DOHH2 (cell line): ENCODE measurements at regions not wholly inside any gene's neighbourhood (a gene's known extent, or its start where the extent isn't known, plus 50 kb on each side); places are given as distances from the start of the nearest gene placed in this dataset.

Experiments
- EZH2phosphoT487 ChIP-seq: fragments of 200-600 bp; sonication (generic); IDR thresholded peaks from 2 replicates; pipeline ENCODE4 v1.6.1; 2017; ENCODE audit warnings: borderline replicate concordance, mild to moderate bottlenecking, antibody characterized with exemption, low read length, moderate library complexity, mixed read lengths
- TF ChIP-seq, protein P1 (sequence below): fragments of 200-600 bp; sonication (generic); IDR thresholded peaks from one replicate; pipeline ENCODE4 v1.5.1; 2014; ENCODE audit warnings: antibody characterized with exemption, mild to moderate bottlenecking, low read depth, low read length; ENCODE audit not compliant: poor library complexity, severe bottlenecking

DNA sequence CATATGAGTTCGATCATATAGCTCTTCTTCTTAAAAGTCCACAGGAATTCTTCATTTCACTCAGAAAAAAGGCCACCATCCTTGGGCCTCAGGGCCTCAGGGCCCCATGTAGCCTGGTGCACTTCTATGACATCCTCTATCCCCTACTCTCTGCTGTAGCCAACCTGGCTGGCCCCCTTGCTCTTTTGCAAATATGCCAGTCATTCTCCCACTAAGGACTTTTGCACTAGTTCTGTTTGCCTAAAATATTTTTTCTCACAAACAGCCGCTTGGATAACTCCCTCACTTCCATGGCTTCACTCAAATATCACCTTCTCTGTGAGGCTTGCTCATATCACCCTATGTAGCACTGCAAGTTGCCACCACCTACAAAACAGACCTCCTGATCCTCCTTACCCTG, 604.7 kb upstream of the JAG1 start:
- TF ChIP-seq, protein P1, sequence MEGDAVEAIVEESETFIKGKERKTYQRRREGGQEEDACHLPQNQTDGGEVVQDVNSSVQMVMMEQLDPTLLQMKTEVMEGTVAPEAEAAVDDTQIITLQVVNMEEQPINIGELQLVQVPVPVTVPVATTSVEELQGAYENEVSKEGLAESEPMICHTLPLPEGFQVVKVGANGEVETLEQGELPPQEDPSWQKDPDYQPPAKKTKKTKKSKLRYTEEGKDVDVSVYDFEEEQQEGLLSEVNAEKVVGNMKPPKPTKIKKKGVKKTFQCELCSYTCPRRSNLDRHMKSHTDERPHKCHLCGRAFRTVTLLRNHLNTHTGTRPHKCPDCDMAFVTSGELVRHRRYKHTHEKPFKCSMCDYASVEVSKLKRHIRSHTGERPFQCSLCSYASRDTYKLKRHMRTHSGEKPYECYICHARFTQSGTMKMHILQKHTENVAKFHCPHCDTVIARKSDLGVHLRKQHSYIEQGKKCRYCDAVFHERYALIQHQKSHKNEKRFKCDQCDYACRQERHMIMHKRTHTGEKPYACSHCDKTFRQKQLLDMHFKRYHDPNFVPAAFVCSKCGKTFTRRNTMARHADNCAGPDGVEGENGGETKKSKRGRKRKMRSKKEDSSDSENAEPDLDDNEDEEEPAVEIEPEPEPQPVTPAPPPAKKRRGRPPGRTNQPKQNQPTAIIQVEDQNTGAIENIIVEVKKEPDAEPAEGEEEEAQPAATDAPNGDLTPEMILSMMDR, result no peak
- TF ChIP-seq EZH2phosphoT487, result no peak
